CD4-positive, alpha-beta T cell treated with Interleukin-10 for 1 hour (primary cell): ENCODE measurements at regions not wholly inside any gene's neighbourhood (a gene's known extent, or its start where the extent isn't known, plus 50 kb on each side); places are given as distances from the start of the nearest gene placed in this dataset.

Experiments used
- DNase-seq: peaks from one replicate; pipeline ENCODE4 v3.0.0-alpha.2; 2020

- DNase-seq: no peak
These were observed 195.0 kb upstream of the S100G start for GRCh38 chrX:16454926-16455325.

GRCh38 chrX:16457239-16457638 lies 192.7 kb upstream of the S100G start:
- no peak for DNase-seq

- DNase-seq: no peak
These were observed 191.8 kb upstream of the S100G start for GRCh38 chrX:16458208-16458607.

GRCh38 chrX:16459008-16459407 lies 190.9 kb upstream of the S100G start:
- DNase-seq: no peak

- DNase-seq: no peak
These were observed 188.0 kb upstream of the S100G start for GRCh38 chrX:16461968-16462367.

GRCh38 chrX:16462912-16463311 lies 187.0 kb upstream of the S100G start:
- DNase-seq: no peak

GRCh38 chrX:16464369-16464768 lies 185.6 kb upstream of the S100G start:
- no peak for DNase-seq

GRCh38 chrX:16465081-16465876 lies 184.7 kb upstream of the S100G start:
- DNase-seq: no peak

GRCh38 chrX:16466640-16467432 lies 183.1 kb upstream of the S100G start:
- no peak for DNase-seq

GRCh38 chrX:16469870-16470269 lies 180.1 kb upstream of the S100G start:
- no peak for DNase-seq

- no peak for DNase-seq
These were observed 177.6 kb upstream of the S100G start for GRCh38 chrX:16472345-16472744.

GRCh38 chrX:16474511-16474910 lies 175.4 kb upstream of the S100G start:
- no peak for DNase-seq

GRCh38 chrX:16476009-16476408 lies 173.9 kb upstream of the S100G start:
- no peak for DNase-seq

- no peak for DNase-seq
These were observed 173.3 kb upstream of the S100G start for GRCh38 chrX:16476692-16477091.

GRCh38 chrX:16479206-16479869 lies 170.6 kb upstream of the S100G start:
- DNase-seq: no peak

GRCh38 chrX:16480049-16480448 lies 169.9 kb upstream of the S100G start:
- DNase-seq: no peak

GRCh38 chrX:16484338-16484737 lies 165.6 kb upstream of the S100G start:
- DNase-seq: peak; percentile 18

GRCh38 chrX:16487620-16488385 lies 162.2 kb upstream of the S100G start:
- DNase-seq: no peak

- DNase-seq: no peak
These were observed 161.0 kb upstream of the S100G start for GRCh38 chrX:16488959-16489358.

GRCh38 chrX:16491461-16491860 lies 158.5 kb upstream of the S100G start:
- DNase-seq: no peak

- DNase-seq: no peak
These were observed 153.8 kb upstream of the S100G start for GRCh38 chrX:16496175-16496574.

GRCh38 chrX:16511796-16512776 lies 137.9 kb upstream of the S100G start:
- DNase-seq: no peak
